ENCODE measurements at regions not wholly inside any gene's neighbourhood (a gene's known extent, or its start where the extent isn't known, plus 50 kb on each side); places are given as distances from the start of the nearest gene placed in this dataset.

DNA sequence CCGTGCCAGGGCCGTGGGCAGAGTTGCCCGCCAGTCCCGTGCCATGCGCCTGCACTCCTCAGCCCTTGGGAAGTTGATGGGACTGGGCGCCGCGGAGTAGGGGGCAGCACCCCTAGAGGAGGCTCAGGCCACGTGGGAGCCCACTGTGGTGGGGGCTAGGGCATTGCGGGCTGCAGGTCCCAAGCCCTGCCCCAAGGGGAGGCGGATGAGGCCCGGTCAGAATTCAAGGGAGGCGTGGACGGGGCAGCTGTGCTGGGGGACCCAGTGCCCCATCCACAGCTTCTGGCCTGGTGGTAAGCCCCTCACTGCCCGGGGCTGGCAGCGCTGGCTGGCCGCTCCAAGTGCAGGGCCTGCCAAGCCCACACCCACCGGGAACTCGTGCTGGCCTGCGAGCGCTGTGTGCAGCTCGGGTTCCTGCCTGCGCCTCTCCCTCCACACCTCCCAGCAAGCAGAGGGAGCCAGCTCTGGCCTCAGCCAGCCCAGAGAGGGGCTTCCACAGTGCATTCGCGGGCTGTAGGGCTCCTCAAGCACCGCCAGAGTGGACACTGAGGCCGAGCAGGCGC is 317.8 kb downstream of the HAO1 start:
- intact Hi-C loops (cut with micrococcal nuclease): no loop called here
- Mint-ChIP-seq H3K27me3 (no peaks in the 10 kb centered on the region), H3K27ac (no peak overlapping the region), H3K4me1 (ENCODE audit: low read depth) (no peaks in the 10 kb centered on the region), H3K4me3 (no peak overlapping the region), H3K9me3 (peaks cover 18% of the 10 kb centered on the region), H3K36me3 (ENCODE audit: low read depth) (no peaks in the 10 kb centered on the region)

DNA sequence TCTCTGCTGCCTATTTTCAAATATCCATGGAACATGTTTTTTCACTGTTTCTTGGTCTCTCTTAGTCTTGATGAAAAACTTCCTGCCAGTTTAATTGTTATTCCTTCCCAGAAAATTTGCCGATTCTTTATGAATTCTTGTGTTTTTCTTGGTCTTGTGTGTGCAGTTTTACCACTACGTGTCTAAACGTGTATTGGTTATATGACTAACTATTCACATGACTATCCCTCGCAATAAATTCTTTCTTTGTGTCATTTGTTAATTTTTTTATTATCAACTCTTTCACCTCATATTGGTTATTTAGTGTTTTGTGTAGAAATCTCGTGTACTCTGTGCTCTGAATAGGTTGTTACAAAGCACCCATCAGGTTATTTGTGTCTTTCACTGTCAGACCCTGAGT is 315.4 kb downstream of the HAO1 start:
- H3K27ac Mint-ChIP-seq: no peak overlapping the region
- no peak overlapping the region for H3K4me3 Mint-ChIP-seq
- no peaks in the 10 kb centered on the region for H3K27me3 Mint-ChIP-seq
- intact Hi-C loops (cut with micrococcal nuclease): no loop called here
- no peaks in the 10 kb centered on the region for H3K4me1 Mint-ChIP-seq (ENCODE audit: low read depth)
- peaks cover 18% of the 10 kb centered on the region for H3K9me3 Mint-ChIP-seq
- no peaks in the 10 kb centered on the region for H3K36me3 Mint-ChIP-seq (ENCODE audit: low read depth)

DNA sequence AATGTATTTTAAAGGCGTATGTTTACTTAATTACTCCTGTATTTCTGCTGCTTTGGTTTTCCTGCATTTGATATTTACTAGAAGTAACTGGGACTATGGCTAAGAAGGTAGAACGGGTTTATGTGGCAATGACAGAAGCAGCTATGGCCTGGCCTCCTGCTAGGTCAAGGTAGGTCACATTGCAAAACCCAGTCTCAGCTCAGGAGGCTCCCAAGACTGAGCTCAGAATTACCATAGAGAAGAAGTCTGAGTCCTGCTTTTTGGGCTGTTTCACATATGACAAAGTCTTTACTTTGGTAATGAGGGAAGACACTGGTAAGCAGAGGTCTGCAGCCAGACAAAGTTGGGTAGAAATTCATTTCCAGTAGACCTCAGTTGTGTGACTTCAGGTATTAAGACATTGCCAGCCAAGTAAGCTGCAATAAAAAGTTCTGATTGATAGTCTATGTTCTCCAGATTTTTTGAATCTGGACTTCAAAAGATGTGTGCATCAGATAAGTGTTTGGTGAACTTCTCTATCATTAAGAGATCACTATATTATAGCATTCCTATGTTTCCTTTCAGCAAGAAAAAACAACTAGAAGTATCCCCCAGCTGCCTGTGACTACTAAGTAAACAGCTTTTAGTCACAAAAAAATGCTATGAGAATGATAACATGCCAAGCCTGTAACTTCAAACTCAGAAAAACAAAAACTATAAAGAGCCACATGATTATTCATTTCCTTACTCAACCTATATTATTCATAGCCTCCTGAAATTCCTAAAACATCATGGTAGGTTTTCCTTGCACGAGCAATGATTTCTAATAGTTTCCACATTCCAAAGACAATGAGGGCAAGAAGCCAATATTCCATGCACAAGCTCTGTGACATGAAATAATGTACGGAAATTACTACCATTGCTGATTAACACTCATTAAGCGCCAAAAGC is 312.3 kb downstream of the HAO1 start:
- Mint-ChIP-seq H3K9me3 (no peaks in the 10 kb centered on the region), H3K27me3 (no peaks in the 10 kb centered on the region), H3K4me3 (no peak overlapping the region), H3K36me3 (ENCODE audit: low read depth) (no peaks in the 10 kb centered on the region), H3K27ac (no peak overlapping the region), H3K4me1 (ENCODE audit: low read depth) (no peaks in the 10 kb centered on the region)
- intact Hi-C loops (cut with micrococcal nuclease): no loop called here

DNA sequence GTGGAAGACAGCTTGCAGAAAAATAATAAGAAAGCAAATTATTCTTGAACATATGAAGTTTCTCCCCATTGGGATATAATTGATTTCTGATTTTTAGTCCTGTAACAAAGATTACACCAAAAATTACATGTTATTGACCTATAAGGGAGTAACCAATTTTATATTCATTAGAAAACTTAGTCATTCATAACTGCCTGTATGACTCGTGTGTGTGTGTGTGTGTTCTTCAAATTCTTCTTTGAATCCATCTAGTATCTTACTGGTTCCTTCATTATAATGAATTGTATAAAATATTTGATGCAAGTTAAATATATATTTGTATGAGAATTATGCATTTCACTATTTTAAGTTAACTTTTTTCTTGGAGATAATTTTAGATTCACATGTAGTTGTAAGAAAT is 310.4 kb downstream of the HAO1 start:
- no peak overlapping the region for H3K4me3 Mint-ChIP-seq
- H3K9me3 Mint-ChIP-seq: no peaks in the 10 kb centered on the region
- H3K36me3 Mint-ChIP-seq (ENCODE audit: low read depth): no peaks in the 10 kb centered on the region
- no peaks in the 10 kb centered on the region for H3K4me1 Mint-ChIP-seq (ENCODE audit: low read depth)
- H3K27ac Mint-ChIP-seq: no peak overlapping the region
- no peaks in the 10 kb centered on the region for H3K27me3 Mint-ChIP-seq
- intact Hi-C loops (cut with micrococcal nuclease): no loop called here

DNA sequence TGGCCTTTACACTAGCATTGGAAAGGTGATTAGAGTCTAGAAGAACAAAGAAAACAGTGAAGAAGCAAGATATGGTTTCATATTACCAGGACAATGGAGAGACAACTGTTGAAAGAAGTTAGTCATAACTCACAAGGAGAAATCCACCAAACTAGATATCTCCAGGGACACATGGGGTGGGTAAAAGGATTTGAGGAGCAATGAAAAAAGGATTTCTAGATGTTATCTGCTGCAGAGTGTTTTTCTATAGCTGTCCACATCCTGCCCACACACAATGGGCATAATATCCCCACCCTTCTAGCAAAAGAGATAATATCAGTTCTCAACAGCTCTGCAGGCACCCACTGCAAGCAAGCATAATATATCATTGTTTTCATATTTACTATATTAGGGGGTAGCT is 303.1 kb downstream of the HAO1 start:
- Mint-ChIP-seq H3K27ac (no peak overlapping the region), H3K36me3 (ENCODE audit: low read depth) (no peaks in the 10 kb centered on the region)

DNA sequence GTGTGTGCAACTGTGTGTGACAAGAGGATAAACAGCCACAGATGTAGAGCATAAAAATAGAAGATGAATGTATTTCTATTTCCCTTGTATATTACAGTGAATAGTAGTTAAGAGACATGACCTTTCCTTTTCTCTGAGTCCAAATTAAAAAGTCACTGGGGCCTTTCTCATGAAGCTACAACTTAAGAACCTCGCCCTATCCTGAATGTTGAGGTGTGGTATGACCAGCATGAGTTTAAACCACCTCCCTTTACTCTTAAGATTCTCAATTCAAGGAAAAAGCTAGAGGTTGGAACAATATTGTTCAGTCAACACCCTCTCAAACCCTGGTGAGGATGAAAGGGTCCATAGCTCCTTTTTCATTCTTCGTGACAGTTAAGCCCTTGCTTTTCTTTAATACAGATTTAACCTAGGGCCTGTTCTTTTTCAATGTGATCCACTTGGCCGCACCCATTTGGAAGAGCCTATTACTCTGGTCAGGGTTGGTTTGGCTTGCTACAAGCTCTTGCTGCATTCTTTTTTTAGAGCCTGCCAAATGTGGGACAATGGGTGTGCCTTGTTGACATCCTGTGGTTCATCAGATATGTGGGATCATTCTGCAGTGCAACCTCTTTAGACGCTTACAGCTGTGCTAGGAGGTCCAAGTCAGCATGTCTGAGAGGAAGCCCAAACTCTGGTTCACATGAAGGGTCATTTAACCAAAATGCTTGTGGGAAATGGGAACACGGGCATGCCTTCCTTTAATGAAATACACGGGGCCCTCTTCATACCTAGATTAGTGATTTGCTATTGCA is 290.0 kb downstream of the HAO1 start:
- Mint-ChIP-seq H3K4me3 (no peak overlapping the region), H3K9me3 (peaks cover 7% of the 10 kb centered on the region), H3K36me3 (ENCODE audit: low read depth) (no peaks in the 10 kb centered on the region), H3K27ac (no peak overlapping the region), H3K4me1 (ENCODE audit: low read depth) (no peaks in the 10 kb centered on the region), H3K27me3 (no peaks in the 10 kb centered on the region)
- intact Hi-C loops (cut with micrococcal nuclease): no loop called here

More for the DNA sequence above, 303.1 kb downstream of the HAO1 start:
- Mint-ChIP-seq H3K9me3 (no peaks in the 10 kb centered on the region), H3K27me3 (no peaks in the 10 kb centered on the region), H3K4me1 (ENCODE audit: low read depth) (no peaks in the 10 kb centered on the region), H3K4me3 (no peak overlapping the region)
- intact Hi-C loops (cut with micrococcal nuclease): no loop called here

DNA sequence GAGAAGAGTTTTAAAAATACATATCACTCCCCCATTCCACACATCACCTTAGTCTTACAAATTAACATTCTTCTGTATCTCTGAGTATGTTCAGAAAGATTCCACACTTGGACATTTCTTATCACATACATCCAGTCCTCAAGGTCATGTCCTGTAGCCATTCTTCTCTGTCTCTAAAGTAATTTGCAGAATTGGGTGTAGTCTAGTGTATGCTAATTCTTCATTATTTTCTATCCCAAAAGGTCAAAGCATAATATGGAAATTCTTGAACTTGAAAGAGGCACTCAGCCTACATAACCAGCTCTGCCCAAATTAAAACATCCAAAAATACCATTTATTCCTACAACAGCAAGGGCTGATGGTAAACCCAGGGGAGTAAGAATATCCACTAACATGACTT is 286.0 kb downstream of the HAO1 start:
- Mint-ChIP-seq H3K4me1 (ENCODE audit: low read depth) (no peaks in the 10 kb centered on the region), H3K4me3 (no peak overlapping the region), H3K27me3 (no peaks in the 10 kb centered on the region), H3K27ac (no peak overlapping the region), H3K9me3 (no peaks in the 10 kb centered on the region), H3K36me3 (ENCODE audit: low read depth) (no peaks in the 10 kb centered on the region)
- intact Hi-C loops (cut with micrococcal nuclease): no loop called here

DNA sequence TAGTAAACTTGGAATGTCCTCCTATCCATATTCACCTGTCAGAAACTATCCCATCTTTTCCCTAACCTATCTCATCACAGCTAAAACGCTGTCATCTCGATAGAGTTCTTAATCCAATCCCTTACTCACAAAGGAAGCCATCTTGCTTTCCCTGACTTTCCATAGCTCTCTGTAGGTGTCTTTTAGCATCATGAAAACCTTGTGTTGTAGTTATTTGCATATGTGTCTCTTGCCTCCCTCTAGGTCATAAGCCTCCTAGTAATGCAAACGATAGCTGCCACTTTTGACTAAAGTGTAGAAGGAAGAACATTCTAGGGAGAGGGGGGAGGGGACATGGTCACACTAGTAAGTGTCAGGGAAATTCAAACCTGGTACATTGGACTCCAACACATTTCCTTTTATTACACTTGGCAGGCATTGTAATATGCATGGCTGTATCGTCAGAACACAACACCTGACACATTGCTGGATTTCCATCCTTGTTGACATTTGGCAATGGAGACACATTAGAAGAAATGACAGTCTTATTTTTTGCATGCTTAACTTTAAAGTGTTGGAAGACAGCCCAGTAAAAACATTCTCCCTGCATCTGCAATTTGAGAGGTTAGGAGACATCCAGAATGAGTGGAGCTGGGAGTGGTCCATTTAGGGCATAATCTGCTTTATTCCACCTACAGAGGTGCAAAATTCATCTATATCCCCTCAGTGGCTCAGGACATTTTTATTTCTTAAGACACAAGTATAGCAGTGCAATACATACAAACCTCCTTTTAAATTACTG is 283.4 kb downstream of the HAO1 start:
- no peaks in the 10 kb centered on the region for H3K36me3 Mint-ChIP-seq (ENCODE audit: low read depth)
- no peak overlapping the region for H3K27ac Mint-ChIP-seq

DNA sequence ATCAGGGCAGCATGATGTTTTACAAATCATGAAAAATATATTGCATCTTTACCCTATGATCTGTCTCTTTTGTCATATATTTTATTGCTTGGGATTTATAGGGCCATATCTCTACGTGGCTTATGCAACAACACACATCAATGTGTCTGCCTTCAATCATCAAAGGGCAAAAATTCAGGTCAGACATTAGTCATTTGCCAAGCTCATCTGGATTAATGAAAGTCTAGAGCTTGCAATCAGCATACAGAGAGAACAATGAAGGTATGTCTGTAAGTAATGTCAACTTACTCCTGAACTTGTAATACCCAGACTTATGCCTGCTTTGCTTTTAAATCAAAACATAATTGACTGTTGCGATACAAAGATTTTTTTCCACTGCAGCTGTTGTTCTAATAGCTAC is 282.7 kb downstream of the HAO1 start:
- intact Hi-C loops (cut with micrococcal nuclease): no loop called here
- Mint-ChIP-seq H3K9me3 (no peaks in the 10 kb centered on the region), H3K4me3 (no peak overlapping the region), H3K27ac (no peak overlapping the region), H3K27me3 (no peaks in the 10 kb centered on the region), H3K36me3 (ENCODE audit: low read depth) (no peaks in the 10 kb centered on the region), H3K4me1 (ENCODE audit: low read depth) (no peaks in the 10 kb centered on the region)

More for the DNA sequence above, 283.4 kb downstream of the HAO1 start:
- Mint-ChIP-seq H3K4me1 (ENCODE audit: low read depth) (no peaks in the 10 kb centered on the region), H3K4me3 (no peak overlapping the region), H3K27me3 (no peaks in the 10 kb centered on the region), H3K9me3 (no peaks in the 10 kb centered on the region)
- intact Hi-C loops (cut with micrococcal nuclease): no loop called here

DNA sequence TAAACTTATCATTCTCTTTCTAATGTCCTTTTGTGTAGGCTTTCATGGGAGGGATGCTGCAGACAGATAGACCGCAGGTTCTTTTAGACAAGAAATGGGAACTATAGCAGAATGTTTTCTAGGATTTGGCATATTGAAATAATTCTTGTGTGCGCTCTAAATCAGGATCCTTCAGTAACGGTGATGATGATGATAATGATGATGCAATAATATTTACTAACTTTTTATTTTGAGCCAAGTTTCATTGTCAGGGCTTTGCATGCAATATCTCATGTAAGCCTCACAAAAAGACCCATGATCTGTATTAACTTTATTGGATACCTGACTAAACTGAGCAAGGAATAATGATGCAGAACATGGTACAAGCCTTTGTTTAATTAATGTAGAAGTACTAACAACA is 280.1 kb downstream of the HAO1 start:
- Mint-ChIP-seq H3K9me3 (no peaks in the 10 kb centered on the region), H3K4me3 (no peak overlapping the region), H3K27me3 (no peaks in the 10 kb centered on the region), H3K27ac (no peak overlapping the region), H3K4me1 (ENCODE audit: low read depth) (no peaks in the 10 kb centered on the region), H3K36me3 (ENCODE audit: low read depth) (no peaks in the 10 kb centered on the region)
- intact Hi-C loops (cut with micrococcal nuclease): no loop called here

DNA sequence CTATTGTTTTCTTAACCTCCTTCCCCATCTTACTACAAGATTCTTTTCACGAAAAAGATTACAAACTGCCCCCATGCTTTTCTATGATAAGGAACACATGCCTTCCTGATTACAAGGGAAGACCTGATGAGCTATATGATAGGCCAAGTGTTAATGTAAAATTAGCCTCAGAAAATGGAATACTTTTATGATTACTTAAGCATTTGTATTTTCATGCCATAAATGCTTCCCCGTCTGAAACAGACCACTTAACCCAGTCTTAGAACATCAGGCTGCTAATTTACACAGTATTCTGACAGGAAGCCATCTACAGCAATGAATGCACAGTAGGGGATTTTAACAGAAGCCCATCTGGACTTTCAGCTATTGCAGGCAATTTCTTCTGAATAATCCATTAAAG is 274.9 kb downstream of the HAO1 start:
- no peak overlapping the region for H3K27ac Mint-ChIP-seq
- no peak overlapping the region for H3K4me3 Mint-ChIP-seq
- no peaks in the 10 kb centered on the region for H3K36me3 Mint-ChIP-seq (ENCODE audit: low read depth)
- no peaks in the 10 kb centered on the region for H3K9me3 Mint-ChIP-seq
- H3K27me3 Mint-ChIP-seq: no peaks in the 10 kb centered on the region
- no peaks in the 10 kb centered on the region for H3K4me1 Mint-ChIP-seq (ENCODE audit: low read depth)
- intact Hi-C loops (cut with micrococcal nuclease): no loop called here

DNA sequence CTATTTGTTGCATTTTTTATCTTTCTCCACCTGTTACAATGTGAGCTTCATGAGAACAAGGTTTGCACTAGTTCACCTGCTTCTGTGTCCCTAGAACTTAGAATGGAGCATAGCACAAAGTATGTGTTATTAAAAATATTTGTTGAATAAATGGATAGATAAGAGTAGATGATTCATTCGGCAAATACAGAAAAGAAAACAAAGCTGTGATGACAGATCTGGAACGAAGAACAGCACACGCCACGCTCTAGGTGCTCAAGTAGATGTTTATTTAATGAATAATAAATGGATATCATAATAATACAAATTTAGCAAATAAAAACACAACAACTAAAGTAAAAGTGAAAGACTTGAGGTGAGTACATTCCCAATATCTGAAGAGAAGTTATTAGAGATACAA is 273.1 kb downstream of the HAO1 start:
- Mint-ChIP-seq H3K4me1 (ENCODE audit: low read depth) (no peaks in the 10 kb centered on the region), H3K27me3 (no peaks in the 10 kb centered on the region), H3K27ac (no peak overlapping the region), H3K9me3 (no peaks in the 10 kb centered on the region), H3K4me3 (no peak overlapping the region), H3K36me3 (ENCODE audit: low read depth) (no peaks in the 10 kb centered on the region)
- intact Hi-C loops (cut with micrococcal nuclease): no loop called here

DNA sequence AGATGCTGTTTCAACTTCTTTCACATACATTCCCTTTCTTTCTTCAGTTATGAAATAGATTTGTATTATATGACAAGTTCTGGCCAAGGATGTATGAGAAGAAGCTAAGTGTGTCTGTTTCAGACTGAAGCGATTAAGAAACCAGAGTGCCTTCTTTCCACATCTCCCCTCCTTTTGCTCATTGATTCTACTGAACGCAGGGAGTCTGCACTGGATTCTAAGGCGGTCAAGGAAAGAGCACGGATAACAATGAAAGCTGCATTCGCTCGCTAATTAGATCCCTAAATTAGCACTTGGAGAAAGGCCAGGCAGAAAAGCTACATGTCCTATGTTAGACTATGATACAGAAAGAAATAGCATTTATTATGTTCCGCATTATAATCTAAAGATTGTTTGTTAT is 267.7 kb downstream of the HAO1 start:
- intact Hi-C loops (cut with micrococcal nuclease): no loop called here

DNA sequence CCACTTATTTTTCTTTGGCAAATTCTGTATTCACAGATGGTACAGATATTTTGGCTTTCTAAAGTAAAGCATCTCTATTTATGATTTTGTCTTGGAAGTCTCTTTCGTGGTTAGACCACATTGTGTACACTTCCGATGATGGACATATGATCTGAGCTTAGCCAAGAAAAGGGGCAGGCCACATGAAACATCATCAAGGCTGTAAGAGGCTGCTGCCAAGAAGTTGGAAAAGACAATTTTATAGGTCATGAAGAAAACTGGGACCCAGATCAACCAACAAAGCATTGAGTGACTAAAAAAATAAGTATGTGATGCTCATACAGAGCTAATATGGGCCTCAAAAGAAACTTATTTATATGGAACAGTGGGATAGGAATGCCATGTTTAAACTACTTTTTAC is 266.4 kb downstream of the HAO1 start:
- H3K36me3 Mint-ChIP-seq (ENCODE audit: low read depth): no peaks in the 10 kb centered on the region
- intact Hi-C loops (cut with micrococcal nuclease): no loop called here
- H3K9me3 Mint-ChIP-seq: no peaks in the 10 kb centered on the region
- no peak overlapping the region for H3K4me3 Mint-ChIP-seq
- H3K27me3 Mint-ChIP-seq: no peaks in the 10 kb centered on the region
- H3K27ac Mint-ChIP-seq: no peak overlapping the region
- H3K4me1 Mint-ChIP-seq (ENCODE audit: low read depth): no peaks in the 10 kb centered on the region

More for the DNA sequence above, 267.7 kb downstream of the HAO1 start:
- no peak overlapping the region for H3K4me3 Mint-ChIP-seq
- H3K27me3 Mint-ChIP-seq: no peaks in the 10 kb centered on the region
- H3K36me3 Mint-ChIP-seq (ENCODE audit: low read depth): no peaks in the 10 kb centered on the region
- no peaks in the 10 kb centered on the region for H3K4me1 Mint-ChIP-seq (ENCODE audit: low read depth)
- H3K27ac Mint-ChIP-seq: no peak overlapping the region
- no peaks in the 10 kb centered on the region for H3K9me3 Mint-ChIP-seq
